ENCODE measurements at regions not wholly inside any gene's neighbourhood (a gene's known extent, or its start where the extent isn't known, plus 50 kb on each side); places are given as distances from the start of the nearest gene placed in this dataset.
"Not testable (repeated sequence)": the region's sequence is repeated elsewhere in the genome, so short reads cannot be mapped to it uniquely, and the experiment has no call there.

GRCh38 chr11:67737562-67738080 is 63.2 kb upstream of the ALDH3B2 start:
- not testable (repeated sequence) for TF ChIP-seq POLR2AphosphoS5, CTCF, POLR2A (IDR thresholded peaks at IDR 0.05)
